ENCODE measurements at regions not wholly inside any gene's neighbourhood (a gene's known extent, or its start where the extent isn't known, plus 50 kb on each side); places are given as distances from the start of the nearest gene placed in this dataset.

- H3K79me2 ChIP-seq (ENCODE audit: insufficient read depth, low read length): no peaks in the 10 kb centered on the region
- no peak for TF ChIP-seq CTCF (conservative IDR thresholded peaks at IDR 0.05)
- H3K4ac ChIP-seq (ENCODE audit: low read depth, low read length): no peak overlapping the region
- no peak overlapping the region for H2BK20ac ChIP-seq (ENCODE audit: low read depth, low read length, poor library complexity, severe bottlenecking)
- DNase-seq: no peak
- Mint-ChIP-seq H3K27ac (no peak overlapping the region), H3K9me3 (peaks cover 13 to 16% of the 10 kb centered on the region in 2 experiments), H3K4me1 (no peaks in the 10 kb centered on the region), H3K36me3 (ENCODE audit: insufficient read depth in 1 of 3, low read depth in 3 of 3) (peaks cover 0 to 10% (median 3%) of the 10 kb centered on the region in 3 experiments; a peak in 3 of 7 replicates), H3K4me3 (no peak overlapping the region), H3K27me3 (ENCODE audit: low read depth) (no peaks in the 10 kb centered on the region)
- no peaks in the 10 kb centered on the region for H3K27me3 ChIP-seq (ENCODE audit: insufficient read depth, low read length)
- no peak overlapping the region for H4K5ac ChIP-seq (ENCODE audit: insufficient read length, low read depth, low read length)
- no peak overlapping the region for H3K27ac ChIP-seq (ENCODE audit: insufficient read length, low read depth, low read length)
- no peak overlapping the region for H3T11ph ChIP-seq (ENCODE audit: low read length)
- no peaks in the 10 kb centered on the region for H3K9me3 ChIP-seq (ENCODE audit: control insufficient read depth, low read depth, low read length)
- no peaks in the 10 kb centered on the region for H3K4me1 ChIP-seq (ENCODE audit: insufficient read depth, low read length)
- H4K8ac ChIP-seq (replicated peaks; ENCODE audit: insufficient read length, low read depth, low read length): no peak overlapping the region
- H3K18ac ChIP-seq (ENCODE audit: insufficient read length, low read depth, low read length): no peak overlapping the region
- no peak overlapping the region for H2BK15ac ChIP-seq (ENCODE audit: low read depth, low read length)
- H3K14ac ChIP-seq (ENCODE audit: insufficient read depth, low read length): no peak overlapping the region
- H2AK5ac ChIP-seq (ENCODE audit: insufficient read length, low read length): no peak overlapping the region
- no peak overlapping the region for H2BK120ac ChIP-seq (ENCODE audit: low read depth, low read length, poor library complexity, severe bottlenecking)
- no peak overlapping the region for H3K56ac ChIP-seq (ENCODE audit: insufficient read length, low read depth, low read length)
- no peaks in the 10 kb centered on the region for H3K79me1 ChIP-seq (ENCODE audit: insufficient read depth, low read depth, low read length, poor library complexity, severe bottlenecking)
- H4K91ac ChIP-seq (ENCODE audit: insufficient read length, low read depth, low read length): no peak overlapping the region
- H3K9ac ChIP-seq (ENCODE audit: extremely low read depth, insufficient read length, low read length): no peak overlapping the region
- H3K23me2 ChIP-seq (ENCODE audit: insufficient read length, low read depth, low read length, poor library complexity, severe bottlenecking): no peaks in the 10 kb centered on the region
- H2BK12ac ChIP-seq (ENCODE audit: insufficient read length, low read depth, low read length): no peak overlapping the region
- no peak overlapping the region for H2AFZ ChIP-seq (ENCODE audit: low read length)
- no peak overlapping the region for H2BK5ac ChIP-seq (ENCODE audit: insufficient read length, low read length)
- no peak overlapping the region for H3K23ac ChIP-seq (ENCODE audit: insufficient read length, low read depth, low read length)
- no CpG with 5 or more reads among the region's 3 CpGs for WGBS (ENCODE audit: extremely low coverage, insufficient read length, low lambda C conversion rate)
- H4K20me1 ChIP-seq (ENCODE audit: control insufficient read depth, insufficient read depth, insufficient read length): no peaks in the 10 kb centered on the region
- H3K4me2 ChIP-seq (ENCODE audit: insufficient read depth, insufficient read length, low read length): no peak overlapping the region
These were observed 532.2 kb downstream of the ACTL7B start for GRCh38 chr9:108323615-108324014.
